Naive thymus-derived CD4-positive, alpha-beta T cell (primary cell): ENCODE measurements at regions not wholly inside any gene's neighbourhood (a gene's known extent, or its start where the extent isn't known, plus 50 kb on each side); places are given as distances from the start of the nearest gene placed in this dataset.

Experiments
- ATAC-seq: fragments of 150-1000 bp; cut with Tn5 transposase; 2 replicates; pipeline ENCODE4 v1.10.0; 2021; ENCODE audit warnings: mild to moderate bottlenecking, moderate library complexity
- CTCF ChIA-PET: fragments of 350-600 bp; sonication (Branson Sonifier 250); formaldehyde crosslinking; loops from one replicate; lab custom pipeline; 2021; ENCODE audit warnings: antibody characterized with exemption; lab: Charles Lee
- POLR2A ChIA-PET: fragments of 350-600 bp; sonication (Branson Sonifier 250); formaldehyde crosslinking; loops from one replicate; lab custom pipeline; 2021; ENCODE audit warnings: antibody characterized with exemption, inconsistent platforms; lab: Charles Lee
- DNase-seq, 9 donors: peaks; one replicate each; pipeline versions ENCODE4 v3.0.0 to v3.0.0-alpha.2; 2020 to 2022; ENCODE audit warnings: mixed read lengths in 1 of 9
- H3K27ac ChIP-seq: one replicate; pipeline ENCODE4 v1.7.0; 2013; ENCODE audit warnings: mild to moderate bottlenecking, low read depth, low read length, moderate library complexity
- H3K27me3 ChIP-seq, 2 donors: one replicate each; pipeline ENCODE4 v1.7.0; 2013; ENCODE audit warnings: low read length in 2 of 2, mild to moderate bottlenecking in 2 of 2, moderate library complexity in 2 of 2; ENCODE audit not compliant: control insufficient read depth in 2 of 2, insufficient read depth in 2 of 2
- H3K36me3 ChIP-seq, 3 experiments: 1 replicate in 2 of 3; 2 replicates in 1 of 3; pipeline ENCODE4 v1.7.0; 2013; ENCODE audit warnings: low read length in 3 of 3, mild to moderate bottlenecking in 3 of 3, moderate library complexity in 1 of 3; ENCODE audit not compliant: insufficient read depth in 3 of 3, control insufficient read depth in 2 of 3
- H3K4me1 ChIP-seq, 2 donors: one replicate each; pipeline ENCODE4 v1.7.0; 2013; ENCODE audit warnings: low read length in 2 of 2, mild to moderate bottlenecking in 2 of 2, moderate library complexity in 1 of 2; ENCODE audit not compliant: control insufficient read depth in 2 of 2, insufficient read depth in 2 of 2
- H3K4me3 ChIP-seq: 2 replicates; pipeline ENCODE4 v1.7.0; 2013; ENCODE audit warnings: mild to moderate bottlenecking, low read length
- H3K9me3 ChIP-seq, 3 experiments: 1 replicate in 2 of 3; 2 replicates in 1 of 3; pipeline ENCODE4 v1.7.0; 2013; ENCODE audit warnings: low read length in 3 of 3; ENCODE audit not compliant: control insufficient read depth in 2 of 3
- H3K27ac Mint-ChIP-seq, 9 donors: one replicate each; pipeline ENCODE4 v1.8.0; 2020 to 2022; ENCODE audit warnings: mixed read lengths in 9 of 9, mild to moderate bottlenecking in 8 of 9, moderate library complexity in 5 of 9, inconsistent platforms in 2 of 9
- H3K27me3 Mint-ChIP-seq, 5 donors: one replicate each; pipeline ENCODE4 v1.8.0; 2021 to 2022; ENCODE audit warnings: mixed read lengths in 5 of 5, mild to moderate bottlenecking in 1 of 5
- H3K36me3 Mint-ChIP-seq, 5 donors: one replicate each; pipeline ENCODE4 v1.8.0; 2020 to 2022; ENCODE audit warnings: mixed read lengths in 5 of 5, mild to moderate bottlenecking in 3 of 5, inconsistent platforms in 1 of 5
- H3K4me1 Mint-ChIP-seq, 7 donors: one replicate each; pipeline ENCODE4 v1.8.0; 2020 to 2022; ENCODE audit warnings: mixed read lengths in 7 of 7, mild to moderate bottlenecking in 3 of 7, inconsistent platforms in 1 of 7
- H3K4me3 Mint-ChIP-seq, 10 donors: one replicate each; pipeline ENCODE4 v1.8.0; 2020 to 2022; ENCODE audit warnings: mild to moderate bottlenecking in 10 of 10, mixed read lengths in 10 of 10, moderate library complexity in 6 of 10, inconsistent platforms in 2 of 10
- H3K9me3 Mint-ChIP-seq, 11 donors: one replicate each; pipeline ENCODE4 v1.8.0; 2020 to 2022; ENCODE audit warnings: mixed read lengths in 11 of 11, mild to moderate bottlenecking in 4 of 11, inconsistent platforms in 1 of 11, moderate library complexity in 1 of 11
- intact Hi-C, 2 donors: fragments of 100-400 bp; cut with micrococcal nuclease; formaldehyde crosslinking; loops; one replicate each; pipeline ENCODE4 v1.15.1; 2023

- Histone ChIP-seq H3K27ac (no peak overlapping the region), H3K9me3 (no peaks in the 10 kb centered on the region), H3K27me3 (no peaks in the 10 kb centered on the region), H3K4me3 (no peak overlapping the region), H3K36me3 (no peaks in the 10 kb centered on the region), H3K4me1 (no peaks in the 10 kb centered on the region)
- intact Hi-C loops, result no loop called here
- no peak for DNase-seq
- ChIA-PET POLR2A (no interaction called here), CTCF (no interaction called here)
- H3K4me3 Mint-ChIP-seq, result no peak overlapping the region
- H3K4me1 Mint-ChIP-seq, result no peaks in the 10 kb centered on the region
- peaks cover 0 to 12% (median 4%) of the 10 kb centered on the region in 11 donors for H3K9me3 Mint-ChIP-seq
- no peak overlapping the region for H3K27ac Mint-ChIP-seq
- no peak for ATAC-seq
- H3K36me3 Mint-ChIP-seq, result no peaks in the 10 kb centered on the region
- no peaks in the 10 kb centered on the region for H3K27me3 Mint-ChIP-seq
Observed at GRCh38 chr6:65998544-65998943, 291.5 kb upstream of the EYS start.

- Histone ChIP-seq H3K4me1 (no peaks in the 10 kb centered on the region), H3K27me3 (no peaks in the 10 kb centered on the region), H3K27ac (no peak overlapping the region), H3K9me3 (no peaks in the 10 kb centered on the region), H3K36me3 (no peaks in the 10 kb centered on the region), H3K4me3 (no peak overlapping the region)
- ATAC-seq (no peak), DNase-seq (no peak)
- H3K9me3 Mint-ChIP-seq, result peaks cover 0 to 12% (median 4%) of the 10 kb centered on the region in 11 donors
- no peak overlapping the region for H3K4me3 Mint-ChIP-seq
- H3K27me3 Mint-ChIP-seq, result no peaks in the 10 kb centered on the region
- H3K36me3 Mint-ChIP-seq, result no peaks in the 10 kb centered on the region
- intact Hi-C loops, result no loop called here
- POLR2A ChIA-PET, result no interaction called here
- no peaks in the 10 kb centered on the region for H3K4me1 Mint-ChIP-seq
- H3K27ac Mint-ChIP-seq, result no peak overlapping the region
- CTCF ChIA-PET, result interaction anchor here (0.7 kb wide), 1 partner anchor 10 kb away, joined by 3 read pairs; no protein-coding TSS in a partner anchor
Observed at GRCh38 chr6:65997539-65997938, 290.5 kb upstream of the EYS start.

GRCh38 chr6:65996096-65996495 is 289.1 kb upstream of the EYS start:
- Mint-ChIP-seq H3K4me3 (no peak overlapping the region), H3K36me3 (no peaks in the 10 kb centered on the region), H3K4me1 (no peaks in the 10 kb centered on the region), H3K9me3 (peaks cover 0 to 12% (median 6%) of the 10 kb centered on the region in 11 donors), H3K27me3 (no peaks in the 10 kb centered on the region), H3K27ac (no peak overlapping the region)
- intact Hi-C loops, result no loop called here
- ATAC-seq, result no peak
- DNase-seq, result no peak
- no peaks in the 10 kb centered on the region for H3K36me3 ChIP-seq
- H3K4me1 ChIP-seq, result no peaks in the 10 kb centered on the region
- H3K4me3 ChIP-seq, result no peak overlapping the region
- H3K27me3 ChIP-seq, result no peaks in the 10 kb centered on the region
- H3K27ac ChIP-seq, result no peak overlapping the region
- CTCF ChIA-PET, result no interaction called here
- POLR2A ChIA-PET, result no interaction called here
- H3K9me3 ChIP-seq, result no peaks in the 10 kb centered on the region

- Histone ChIP-seq H3K4me3 (no peak overlapping the region), H3K9me3 (no peaks in the 10 kb centered on the region), H3K27me3 (no peaks in the 10 kb centered on the region), H3K4me1 (no peaks in the 10 kb centered on the region), H3K36me3 (no peaks in the 10 kb centered on the region), H3K27ac (no peak overlapping the region)
- Mint-ChIP-seq H3K4me1 (no peaks in the 10 kb centered on the region), H3K27ac (no peak overlapping the region), H3K4me3 (no peak overlapping the region), H3K27me3 (no peaks in the 10 kb centered on the region), H3K9me3 (peaks cover 4 to 26% (median 11%) of the 10 kb centered on the region in 11 donors), H3K36me3 (peaks cover 0 to 3% (median 0%) of the 10 kb centered on the region in 5 donors)
- ChIA-PET CTCF (no interaction called here), POLR2A (no interaction called here)
- ATAC-seq (no peak), DNase-seq (no peak)
- intact Hi-C loops, result no loop called here
Observed at GRCh38 chr6:65989676-65990075, 282.6 kb upstream of the EYS start.

GRCh38 chr6:65988006-65988405 is 281.0 kb upstream of the EYS start:
- ChIA-PET POLR2A (no interaction called here), CTCF (no interaction called here)
- no peaks in the 10 kb centered on the region for H3K36me3 ChIP-seq
- H3K4me1 ChIP-seq, result no peaks in the 10 kb centered on the region
- Mint-ChIP-seq H3K27me3 (no peaks in the 10 kb centered on the region), H3K4me1 (no peaks in the 10 kb centered on the region), H3K4me3 (no peak overlapping the region), H3K9me3 (peaks cover 3 to 29% (median 12%) of the 10 kb centered on the region in 11 donors), H3K27ac (no peak overlapping the region), H3K36me3 (peaks cover 0 to 6% (median 0%) of the 10 kb centered on the region in 5 donors)
- H3K9me3 ChIP-seq, result no peaks in the 10 kb centered on the region
- H3K4me3 ChIP-seq, result no peak overlapping the region
- no peaks in the 10 kb centered on the region for H3K27me3 ChIP-seq
- intact Hi-C loops, result no loop called here
- H3K27ac ChIP-seq, result no peak overlapping the region
- DNase-seq, result no peak
- ATAC-seq, result no peak

GRCh38 chr6:65984089-65984488 is 277.1 kb upstream of the EYS start:
- no peaks in the 10 kb centered on the region for H3K27me3 Mint-ChIP-seq
- Histone ChIP-seq H3K27me3 (no peaks in the 10 kb centered on the region), H3K4me1 (no peaks in the 10 kb centered on the region), H3K36me3 (no peaks in the 10 kb centered on the region), H3K9me3 (no peaks in the 10 kb centered on the region), H3K27ac (no peak overlapping the region), H3K4me3 (no peak overlapping the region)
- peaks cover 0 to 6% (median 0%) of the 10 kb centered on the region in 5 donors for H3K36me3 Mint-ChIP-seq
- DNase-seq (no peak), ATAC-seq (no peak)
- ChIA-PET POLR2A (no interaction called here), CTCF (no interaction called here)
- intact Hi-C loops, result no loop called here
- no peak overlapping the region for H3K27ac Mint-ChIP-seq
- no peak overlapping the region for H3K4me3 Mint-ChIP-seq
- peaks cover 2 to 49% (median 17%) of the 10 kb centered on the region in 11 donors for H3K9me3 Mint-ChIP-seq
- H3K4me1 Mint-ChIP-seq, result no peaks in the 10 kb centered on the region

- Histone ChIP-seq H3K4me1 (no peaks in the 10 kb centered on the region), H3K27me3 (no peaks in the 10 kb centered on the region), H3K27ac (no peak overlapping the region), H3K9me3 (no peaks in the 10 kb centered on the region), H3K4me3 (no peak overlapping the region), H3K36me3 (no peaks in the 10 kb centered on the region)
- Mint-ChIP-seq H3K36me3 (no peaks in the 10 kb centered on the region), H3K4me3 (no peak overlapping the region), H3K4me1 (no peaks in the 10 kb centered on the region), H3K9me3 (peaks cover 4 to 28% (median 14%) of the 10 kb centered on the region in 11 donors), H3K27ac (no peak overlapping the region), H3K27me3 (no peaks in the 10 kb centered on the region)
- DNase-seq, result no peak
- no peak for ATAC-seq
- POLR2A ChIA-PET, result no interaction called here
- CTCF ChIA-PET, result no interaction called here
- intact Hi-C loops, result no loop called here
Observed at GRCh38 chr6:65979120-65979519, 272.1 kb upstream of the EYS start.
